OCI-LY3 (cell line): ENCODE measurements at regions not wholly inside any gene's neighbourhood (a gene's known extent, or its start where the extent isn't known, plus 50 kb on each side); places are given as distances from the start of the nearest gene placed in this dataset.
A peak's percentile ranks its signal among the peaks of the same experiment; 100 is the strongest.

Source experiments
- CTCF ChIP-seq: fragments of 200-600, 300-600 bp; sonication (generic); IDR thresholded peaks from 2 replicates; pipeline ENCODE4 v1.5.1; 2014; ENCODE audit warnings: antibody characterized with exemption, low read length, low read depth
- EZH2phosphoT487 ChIP-seq: fragments of 200-600 bp; shearing (Covaris generic); IDR thresholded peaks from 2 replicates; pipeline ENCODE4 v1.6.1; 2018; ENCODE audit warnings: antibody characterized with exemption, mixed run types, low read depth

- no peak for TF ChIP-seq CTCF
- 0 out of 2 replicates have a peak, but pooled peaks have one; percentile 34 for TF ChIP-seq EZH2phosphoT487
Observed at GRCh38 chr15:81471151-81471550, 97.1 kb upstream of the TMC3 start.
